HCT116 (cell line): ENCODE measurements at regions not wholly inside any gene's neighbourhood (a gene's known extent, or its start where the extent isn't known, plus 50 kb on each side); places are given as distances from the start of the nearest gene placed in this dataset.

ENCODE experiments used
- ATAC-seq: fragments of 200-7000 bp; cut with Tn5 transposase; 2 replicates; pipeline ENCODE4 v1.9.1; 2020; ENCODE audit warnings: mild to moderate bottlenecking, moderate library complexity
- BruUV-seq: library from RNA; stranded (reverse); fragments of 400-500 nt; replicated peaks from 2 replicates; lab custom pipeline; 2021; lab: Mats Ljungman, UMichigan
- CTCF ChIA-PET: fragments of 300-600 bp; sonication (Branson Sonifier 250); formaldehyde crosslinking; loops from one replicate; lab custom pipeline; 2021; ENCODE audit warnings: antibody characterized with exemption; lab: Charles Lee
- POLR2A ChIA-PET: fragments of 300-600, 350-600 bp; sonication (Branson Sonifier 250); formaldehyde crosslinking; loops from one replicate; lab custom pipeline; 2021; ENCODE audit warnings: antibody characterized with exemption; lab: Charles Lee
- RAD21 ChIA-PET, 2 experiments: fragments of 300-600 bp; sonication (Branson Sonifier 250); formaldehyde crosslinking; loops; one replicate each; lab custom pipeline; 2023; ENCODE audit warnings: low total read pairs in 2 of 2; ENCODE audit not compliant: uncharacterized antibody in 2 of 2, unreplicated experiment in 2 of 2, low non-redundant PET in 1 of 2; lab: Charles Lee
- DNase-seq: peaks from one replicate; pipeline ENCODE4 v3.0.0-alpha.2; 2010; ENCODE audit warnings: low read depth, low spot score
- H2AFZ ChIP-seq: fragments of 200-600 bp; shearing (Covaris generic), sonication (generic); 2 replicates; pipeline ENCODE4 v1.6.1; 2017; ENCODE audit warnings: low read depth, mixed run types, mixed read lengths, antibody characterized with exemption, low read length; ENCODE audit not compliant: poor library complexity, severe bottlenecking
- H3K27ac ChIP-seq: 2 replicates; pipeline ENCODE4 v1.5.1; 2012; ENCODE audit warnings: low read depth, low read length
- H3K27me3 ChIP-seq: fragments of 200-600 bp; sonication (generic); 2 replicates; pipeline ENCODE4 v1.6.1; 2016; ENCODE audit warnings: mixed run types, low read length, mixed read lengths; ENCODE audit not compliant: insufficient read depth
- H3K36me3 ChIP-seq, 2 experiments: fragments of 200-500 bp in 1 of 2; fragments of 200-600 bp in 1 of 2; sonication (Bioruptor generic) in 1 of 2; sonication (generic) in 1 of 2; 2 replicates each; pipeline versions ENCODE4 v1.5.1 to v1.6.1; 2014 to 2016; ENCODE audit warnings: low read length in 2 of 2, inconsistent platforms in 1 of 2, mixed read lengths in 1 of 2, mixed run types in 1 of 2; ENCODE audit not compliant: insufficient read depth in 2 of 2, control insufficient read depth in 1 of 2
- H3K4me1 ChIP-seq, 2 experiments: fragments of 200-600 bp in 1 of 2; sonication (generic) in 1 of 2; 2 replicates each; pipeline versions ENCODE4 v1.5.1 to v1.6.1; 2012 to 2017; ENCODE audit warnings: low read length in 2 of 2, inconsistent platforms in 1 of 2, mild to moderate bottlenecking in 1 of 2, mixed read lengths in 1 of 2, mixed run types in 1 of 2, moderate library complexity in 1 of 2; ENCODE audit not compliant: insufficient read depth in 2 of 2, control insufficient read depth in 1 of 2
- H3K4me2 ChIP-seq: fragments of 200-600 bp; sonication (generic); 2 replicates; pipeline ENCODE4 v1.6.1; 2017; ENCODE audit warnings: mixed run types, low read length, mixed read lengths
- H3K4me3 ChIP-seq, 2 experiments: fragments of 200-600 bp in 1 of 2; sonication (generic) in 1 of 2; replicated peaks in 1 of 2; 2 replicates each; pipeline ENCODE4 v1.5.1; 2011 to 2016; ENCODE audit warnings: low read length in 2 of 2, control low read depth in 1 of 2, low read depth in 1 of 2, mild to moderate bottlenecking in 1 of 2, mixed read lengths in 1 of 2, mixed run types in 1 of 2
- H3K79me2 ChIP-seq: fragments of 200-600 bp; sonication (generic); 2 replicates; pipeline ENCODE4 v1.6.1; 2017; ENCODE audit warnings: mild to moderate bottlenecking, mixed run types, low read length, moderate library complexity, mixed read lengths; ENCODE audit not compliant: insufficient read depth
- H3K9ac ChIP-seq: fragments of 200-600 bp; sonication (generic); 2 replicates; pipeline ENCODE4 v1.6.1; 2016; ENCODE audit warnings: low read length, mixed read lengths
- H3K9me2 ChIP-seq: fragments of 200-600 bp; sonication (generic), shearing (Covaris generic); 2 replicates; pipeline ENCODE4 v1.6.1; 2017; ENCODE audit warnings: mixed run types, mild to moderate bottlenecking, moderate library complexity; ENCODE audit not compliant: insufficient read depth
- H3K9me3 ChIP-seq, 2 experiments: fragments of 200-500 bp in 1 of 2; fragments of 200-600 bp in 1 of 2; sonication (Bioruptor generic) in 1 of 2; sonication (generic) in 1 of 2; 2 replicates each; pipeline ENCODE4 v1.6.1; 2014 to 2017; ENCODE audit warnings: low read length in 2 of 2, mixed read lengths in 2 of 2, inconsistent platforms in 1 of 2, low read depth in 1 of 2, mild to moderate bottlenecking in 1 of 2, mixed run types in 1 of 2, moderate library complexity in 1 of 2; ENCODE audit not compliant: control insufficient read depth in 1 of 2, insufficient read depth in 1 of 2
- H4K20me1 ChIP-seq: fragments of 200-600 bp; sonication (generic), shearing (Covaris generic); 2 replicates; pipeline ENCODE4 v1.6.1; 2017; ENCODE audit warnings: mixed run types, mild to moderate bottlenecking, moderate library complexity; ENCODE audit not compliant: insufficient read depth
- CBX3 ChIP-seq: IDR thresholded peaks from 2 replicates; pipeline ENCODE4 v1.6.1; 2012; ENCODE audit warnings: low read depth
- CTCF ChIP-seq, 3 experiments: fragments of 200-600 bp in 1 of 3; sonication (generic) in 1 of 3; IDR thresholded peaks in 2 of 3; conservative IDR thresholded peaks in 1 of 3; 2 replicates each; pipeline ENCODE4 v1.5.1; 2012 to 2017; ENCODE audit warnings: low read depth in 2 of 3, low read length in 2 of 3, antibody characterized with exemption in 1 of 3, borderline replicate concordance in 1 of 3, control low read depth in 1 of 3, mild to moderate bottlenecking in 1 of 3, mixed read lengths in 1 of 3, mixed run types in 1 of 3, moderate library complexity in 1 of 3; ENCODE audit not compliant: insufficient read depth in 1 of 3
- EGR1 ChIP-seq: IDR thresholded peaks from 2 replicates; pipeline ENCODE4 v1.6.1; 2012; ENCODE audit warnings: low read depth
- ELF1 ChIP-seq: IDR thresholded peaks from 2 replicates; pipeline ENCODE4 v1.6.1; 2012; ENCODE audit warnings: low read depth, borderline replicate concordance
- EZH2phosphoT487 ChIP-seq: fragments of 200-600 bp; IDR thresholded peaks from 2 replicates; pipeline ENCODE4 v1.6.1; 2018; ENCODE audit warnings: antibody characterized with exemption, borderline replicate concordance
- FOSL1 ChIP-seq: IDR thresholded peaks from 2 replicates; pipeline ENCODE4 v1.6.1; 2012; ENCODE audit warnings: low read depth
- JUND ChIP-seq: IDR thresholded peaks from 2 replicates; pipeline ENCODE4 v1.6.1; 2012
- MAX ChIP-seq: IDR thresholded peaks from 2 replicates; pipeline ENCODE4 v1.6.1; 2012
- POLR2AphosphoS5 ChIP-seq: IDR thresholded peaks from 2 replicates; pipeline ENCODE4 v1.6.1; 2011; ENCODE audit warnings: mild to moderate bottlenecking, low read depth, low read length, moderate library complexity
- SIN3A ChIP-seq: IDR thresholded peaks from 2 replicates; pipeline ENCODE4 v1.6.1; 2012; ENCODE audit warnings: low read depth
- SP1 ChIP-seq: IDR thresholded peaks from 2 replicates; pipeline ENCODE4 v1.6.1; 2012; ENCODE audit warnings: low read depth
- SRF ChIP-seq: IDR thresholded peaks from 2 replicates; pipeline ENCODE4 v1.6.1; 2012; ENCODE audit warnings: low read depth
- ZBTB33 ChIP-seq: IDR thresholded peaks from 2 replicates; pipeline ENCODE4 v1.6.1; 2011; ENCODE audit warnings: mild to moderate bottlenecking, low read length, moderate library complexity; ENCODE audit not compliant: insufficient replicate concordance; ENCODE audit errors: extremely low read depth
- ZFX ChIP-seq: fragments of 450-650 bp; IDR thresholded peaks from 2 replicates; pipeline ENCODE4 v1.6.1; 2017
- ZNF274 ChIP-seq: fragments of 200-500 bp; sonication (Bioruptor generic); IDR thresholded peaks from 2 replicates; pipeline ENCODE4 v1.6.1; 2014; ENCODE audit warnings: mild to moderate bottlenecking, low read depth, low read length, inconsistent platforms
- intact Hi-C: fragments of 100-400 bp; cut with micrococcal nuclease; formaldehyde crosslinking; loops from 2 replicates; pipeline ENCODE4 v1.10.0; 2022

- Histone ChIP-seq H3K36me3 (no peaks in the 10 kb centered on the region), H3K9ac (no peak overlapping the region), H2AFZ (no peak overlapping the region), H4K20me1 (no peaks in the 10 kb centered on the region), H3K27ac (no peak overlapping the region), H3K4me3 (no peak overlapping the region), H3K9me3 (no peaks in the 10 kb centered on the region; a peak in 2 of 4 replicates), H3K4me1 (no peaks in the 10 kb centered on the region), H3K4me2 (no peak overlapping the region), H3K79me2 (no peaks in the 10 kb centered on the region), H3K9me2 (no peaks in the 10 kb centered on the region), H3K27me3 (no peaks in the 10 kb centered on the region)
- ChIA-PET RAD21 (no interaction called here), POLR2A (no interaction called here), CTCF (no interaction called here)
- intact Hi-C loops, result no loop called here
- ATAC-seq (no peak), DNase-seq (no peak)
- no TSS peak for BruUV-seq
- TF ChIP-seq ZFX (no peak), FOSL1 (no peak), ZBTB33 (no peak)
Observed at GRCh38 chr19:29113838-29114237, 99.1 kb downstream of the UQCRFS1 start.

GRCh38 chr19:29111576-29111975 is 101.4 kb downstream of the UQCRFS1 start:
- intact Hi-C loops, result no loop called here
- Histone ChIP-seq H4K20me1 (no peaks in the 10 kb centered on the region), H3K27ac (no peak overlapping the region), H3K4me1 (no peaks in the 10 kb centered on the region), H3K27me3 (no peaks in the 10 kb centered on the region), H3K36me3 (no peaks in the 10 kb centered on the region), H2AFZ (no peak overlapping the region), H3K9me3 (no peaks in the 10 kb centered on the region; a peak in 2 of 4 replicates), H3K4me3 (no peak overlapping the region), H3K79me2 (no peaks in the 10 kb centered on the region), H3K4me2 (no peak overlapping the region), H3K9me2 (no peaks in the 10 kb centered on the region), H3K9ac (no peak overlapping the region)
- ChIA-PET RAD21 (no interaction called here), CTCF (no interaction called here), POLR2A (no interaction called here)
- BruUV-seq, result no TSS peak
- no peak for DNase-seq
- no peak for ATAC-seq
- no peak for TF ChIP-seq EZH2phosphoT487
- no peak for TF ChIP-seq ZNF274
- no peak for TF ChIP-seq SIN3A
- TF ChIP-seq ZBTB33, result no peak
- no peak for TF ChIP-seq SRF
- TF ChIP-seq CTCF (IDR thresholded peaks at IDR 0.05 in 2 of 3, conservative IDR thresholded peaks at IDR 0.05 in 1 of 3; ENCODE audit: borderline replicate concordance in 1 of 3, insufficient read depth in 1 of 3, low read depth in 2 of 3, low read length in 2 of 3), result no peak
- TF ChIP-seq CBX3, result no peak
- no peak for TF ChIP-seq MAX
- TF ChIP-seq ELF1, result no peak
- no peak for TF ChIP-seq JUND
- no peak for TF ChIP-seq POLR2AphosphoS5
- no peak for TF ChIP-seq EGR1
- no peak for TF ChIP-seq ZFX
- no peak for TF ChIP-seq SP1
